ENCODE measurements at regions not wholly inside any gene's neighbourhood (a gene's known extent, or its start where the extent isn't known, plus 50 kb on each side); places are given as distances from the start of the nearest gene placed in this dataset.

DNA sequence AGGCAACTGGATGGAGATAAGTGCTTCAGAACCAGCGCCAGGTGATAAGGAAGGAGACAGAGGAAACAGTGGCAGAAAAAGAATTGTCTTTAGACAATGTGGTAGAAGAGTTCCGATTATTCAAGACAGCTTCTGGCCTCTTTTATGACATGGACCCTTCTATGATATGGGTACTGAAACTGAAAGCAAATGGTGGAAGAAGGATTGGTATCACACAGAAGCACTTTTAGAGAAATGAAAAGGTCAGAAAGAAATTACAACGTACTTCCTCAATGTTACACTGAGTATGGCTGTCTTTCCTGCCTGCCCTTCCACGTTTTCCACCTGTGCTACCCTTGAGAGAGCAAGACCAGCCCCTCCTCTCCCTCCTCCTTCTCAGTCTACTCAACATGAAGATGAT lies 959.3 kb downstream of the DNAH5 start:
- TF ChIP-seq, protein P1, sequence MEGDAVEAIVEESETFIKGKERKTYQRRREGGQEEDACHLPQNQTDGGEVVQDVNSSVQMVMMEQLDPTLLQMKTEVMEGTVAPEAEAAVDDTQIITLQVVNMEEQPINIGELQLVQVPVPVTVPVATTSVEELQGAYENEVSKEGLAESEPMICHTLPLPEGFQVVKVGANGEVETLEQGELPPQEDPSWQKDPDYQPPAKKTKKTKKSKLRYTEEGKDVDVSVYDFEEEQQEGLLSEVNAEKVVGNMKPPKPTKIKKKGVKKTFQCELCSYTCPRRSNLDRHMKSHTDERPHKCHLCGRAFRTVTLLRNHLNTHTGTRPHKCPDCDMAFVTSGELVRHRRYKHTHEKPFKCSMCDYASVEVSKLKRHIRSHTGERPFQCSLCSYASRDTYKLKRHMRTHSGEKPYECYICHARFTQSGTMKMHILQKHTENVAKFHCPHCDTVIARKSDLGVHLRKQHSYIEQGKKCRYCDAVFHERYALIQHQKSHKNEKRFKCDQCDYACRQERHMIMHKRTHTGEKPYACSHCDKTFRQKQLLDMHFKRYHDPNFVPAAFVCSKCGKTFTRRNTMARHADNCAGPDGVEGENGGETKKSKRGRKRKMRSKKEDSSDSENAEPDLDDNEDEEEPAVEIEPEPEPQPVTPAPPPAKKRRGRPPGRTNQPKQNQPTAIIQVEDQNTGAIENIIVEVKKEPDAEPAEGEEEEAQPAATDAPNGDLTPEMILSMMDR (conservative IDR thresholded peaks at IDR 0.05; ENCODE audit: low read length) = no peak
- TF ChIP-seq EZH2phosphoT487 (IDR thresholded peaks at IDR 0.05; ENCODE audit: borderline replicate concordance, low read depth, low read length) = no peak
